ENCODE measurements at regions not wholly inside any gene's neighbourhood (a gene's known extent, or its start where the extent isn't known, plus 50 kb on each side); places are given as distances from the start of the nearest gene placed in this dataset.
"Not testable (repeated sequence)": the region's sequence is repeated elsewhere in the genome, so short reads cannot be mapped to it uniquely, and the experiment has no call there.

DNA sequence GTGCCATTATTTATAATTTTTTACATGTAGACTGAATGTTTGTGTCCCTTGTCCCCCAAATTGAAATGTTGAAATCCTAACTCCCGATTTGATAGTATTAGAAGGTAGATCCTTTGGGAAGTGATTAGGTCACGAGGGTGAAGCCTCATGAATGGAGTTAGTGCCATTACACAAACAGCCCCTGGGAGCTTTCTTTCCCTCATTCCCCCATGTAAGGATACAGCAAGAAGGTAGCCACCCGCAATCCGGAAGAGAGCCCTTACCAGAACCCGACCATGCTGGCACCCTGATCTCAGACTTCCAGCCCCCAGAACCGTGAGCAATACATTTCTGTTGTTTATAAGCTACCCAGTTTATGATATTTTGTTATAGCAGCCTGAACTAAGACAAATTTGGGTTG, 143.2 kb downstream of the NPIPB5 start:
- DNase-seq (ENCODE audit: low spot score): no peak

- DNase-seq (ENCODE audit: low spot score): not testable (repeated sequence)
These were observed 145.9 kb downstream of the NPIPB5 start for GRCh38 chr16:22656573-22656972.

DNA sequence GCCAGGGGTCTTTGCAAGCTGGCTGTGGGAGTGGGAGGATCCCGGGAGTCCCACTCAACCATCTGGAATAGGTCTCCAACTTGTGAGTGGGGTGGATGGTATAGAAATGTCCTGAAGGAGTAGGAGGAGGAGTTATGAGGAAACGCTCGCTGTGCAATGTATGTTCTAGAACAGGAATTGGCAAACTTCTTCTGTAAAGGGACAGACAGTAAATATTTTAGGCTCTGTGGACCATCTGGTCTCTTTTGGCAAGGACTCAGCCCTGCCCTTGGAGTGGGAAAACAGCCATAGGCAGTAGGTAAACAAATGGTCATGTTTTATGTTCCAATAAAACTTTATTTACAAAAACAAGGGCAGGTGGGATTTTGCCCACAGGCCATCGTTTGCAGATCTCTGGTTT, 149.2 kb downstream of the NPIPB5 start:
- no peak for DNase-seq (ENCODE audit: low spot score)

DNA sequence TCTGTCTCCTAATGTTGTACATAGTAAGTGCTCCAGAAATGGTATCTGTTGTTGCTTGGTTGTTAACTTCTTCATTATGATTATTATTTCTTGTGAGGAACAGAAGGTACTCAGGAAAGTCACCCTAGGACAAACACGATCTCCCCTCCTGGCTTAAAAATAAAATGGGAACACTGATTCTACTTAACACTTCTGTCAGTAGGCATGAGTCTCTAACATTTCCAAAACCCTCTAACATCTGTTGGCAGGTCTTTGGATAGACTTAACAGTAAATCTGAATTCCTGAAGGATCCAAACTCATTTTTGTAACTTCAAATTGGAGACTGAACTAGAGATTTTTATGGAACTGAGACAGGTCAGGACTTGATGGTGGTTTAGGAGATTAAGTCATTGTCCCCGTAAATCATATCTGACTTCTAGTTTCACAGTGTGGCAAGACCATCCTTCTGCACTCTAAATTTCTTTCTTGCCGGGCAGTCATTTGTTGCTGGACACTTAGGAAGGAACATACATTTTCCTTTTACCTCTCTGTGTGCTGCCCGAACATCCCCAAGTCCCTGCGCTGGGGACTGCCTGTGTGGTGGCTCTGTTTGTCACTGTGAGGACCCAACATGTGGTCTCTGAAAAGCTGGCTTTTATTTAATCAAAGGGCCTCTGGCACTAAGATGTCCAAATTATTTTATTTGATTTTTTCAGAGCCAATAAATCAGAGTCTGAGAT, 149.9 kb downstream of the NPIPB5 start:
- DNase-seq (ENCODE audit: low spot score): no peak

- DNase-seq (ENCODE audit: low spot score): no peak
These were observed 150.5 kb downstream of the NPIPB5 start for GRCh38 chr16:22661161-22661647.

- not testable (repeated sequence) for DNase-seq (ENCODE audit: low spot score)
These were observed 151.0 kb upstream of the HS3ST2 start for GRCh38 chr16:22662958-22663357.

- DNase-seq (ENCODE audit: low spot score): no peak
These were observed 150.4 kb upstream of the HS3ST2 start for GRCh38 chr16:22663389-22664064.

DNA sequence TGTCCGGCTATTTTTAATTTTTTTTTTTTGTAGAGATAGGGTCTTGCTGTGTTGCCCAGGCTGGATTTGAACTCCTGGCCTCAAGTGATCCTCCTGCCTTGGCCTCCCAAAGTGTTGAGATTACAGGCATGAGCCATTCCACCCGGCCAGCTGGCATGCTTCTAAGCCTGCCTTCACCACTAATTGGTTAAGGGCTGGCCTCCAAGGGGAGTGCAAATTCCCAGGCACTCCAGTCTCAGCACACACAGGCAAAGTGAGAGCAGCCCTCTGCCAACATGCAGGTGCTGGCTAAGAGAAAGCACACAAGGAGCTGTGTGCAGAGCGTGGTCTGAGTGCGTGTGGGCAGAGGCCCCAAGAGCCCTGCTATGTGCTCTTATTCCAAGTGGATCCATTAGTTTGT, 149.8 kb upstream of the HS3ST2 start:
- no peak for DNase-seq (ENCODE audit: low spot score)

DNA sequence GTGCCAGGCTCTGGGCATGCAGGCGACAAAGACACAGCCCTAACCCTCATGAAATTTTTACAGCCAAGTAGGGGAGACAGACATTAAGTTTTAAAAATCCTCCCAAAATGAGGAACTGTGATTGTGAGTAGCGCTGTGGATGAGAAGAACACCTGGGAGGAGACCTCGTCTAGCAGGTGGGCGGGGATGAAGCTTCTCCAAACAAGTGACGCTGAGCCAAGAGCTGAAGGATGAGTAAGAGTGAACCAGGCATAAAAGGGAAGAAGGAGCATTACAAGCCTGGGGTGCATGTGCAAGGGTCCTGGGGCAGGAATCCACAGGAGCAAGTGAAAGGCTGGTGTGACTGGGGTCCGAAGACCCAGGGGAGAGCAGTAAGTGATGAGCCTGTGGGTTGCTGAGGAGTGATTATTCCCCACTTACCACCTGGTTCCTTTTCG, 149.4 kb upstream of the HS3ST2 start:
- DNase-seq (ENCODE audit: low spot score): no peak

- no peak for DNase-seq (ENCODE audit: low spot score)
These were observed 148.7 kb upstream of the HS3ST2 start for GRCh38 chr16:22665048-22665797.

DNA sequence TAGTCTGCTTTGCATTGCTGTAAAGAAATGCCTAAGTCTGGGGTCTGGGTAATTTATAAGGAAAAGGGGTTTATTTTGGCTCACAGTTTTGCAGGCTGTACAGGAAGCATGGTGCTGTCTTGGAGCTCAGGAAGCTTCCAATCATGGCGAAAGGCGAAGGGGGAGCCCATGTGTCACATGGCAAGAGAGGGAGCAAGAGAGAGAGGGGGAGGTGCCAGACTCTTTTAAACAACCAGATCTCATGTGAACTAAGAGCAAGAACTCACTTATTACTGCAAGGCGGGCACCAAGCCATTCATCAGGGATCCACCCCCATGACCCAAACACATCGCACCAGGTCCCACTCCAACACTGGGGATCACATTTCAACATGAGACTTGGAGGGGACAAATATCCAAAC, 148.2 kb upstream of the HS3ST2 start:
- DNase-seq (ENCODE audit: low spot score): no peak

- no peak for DNase-seq (ENCODE audit: low spot score)
These were observed 145.6 kb upstream of the HS3ST2 start for GRCh38 chr16:22668318-22668717.

- DNase-seq (ENCODE audit: low spot score): no peak
These were observed 143.9 kb upstream of the HS3ST2 start for GRCh38 chr16:22670044-22670536.

GRCh38 chr16:22670551-22671041, 143.4 kb upstream of the HS3ST2 start:
- DNase-seq (ENCODE audit: low spot score): no peak

DNA sequence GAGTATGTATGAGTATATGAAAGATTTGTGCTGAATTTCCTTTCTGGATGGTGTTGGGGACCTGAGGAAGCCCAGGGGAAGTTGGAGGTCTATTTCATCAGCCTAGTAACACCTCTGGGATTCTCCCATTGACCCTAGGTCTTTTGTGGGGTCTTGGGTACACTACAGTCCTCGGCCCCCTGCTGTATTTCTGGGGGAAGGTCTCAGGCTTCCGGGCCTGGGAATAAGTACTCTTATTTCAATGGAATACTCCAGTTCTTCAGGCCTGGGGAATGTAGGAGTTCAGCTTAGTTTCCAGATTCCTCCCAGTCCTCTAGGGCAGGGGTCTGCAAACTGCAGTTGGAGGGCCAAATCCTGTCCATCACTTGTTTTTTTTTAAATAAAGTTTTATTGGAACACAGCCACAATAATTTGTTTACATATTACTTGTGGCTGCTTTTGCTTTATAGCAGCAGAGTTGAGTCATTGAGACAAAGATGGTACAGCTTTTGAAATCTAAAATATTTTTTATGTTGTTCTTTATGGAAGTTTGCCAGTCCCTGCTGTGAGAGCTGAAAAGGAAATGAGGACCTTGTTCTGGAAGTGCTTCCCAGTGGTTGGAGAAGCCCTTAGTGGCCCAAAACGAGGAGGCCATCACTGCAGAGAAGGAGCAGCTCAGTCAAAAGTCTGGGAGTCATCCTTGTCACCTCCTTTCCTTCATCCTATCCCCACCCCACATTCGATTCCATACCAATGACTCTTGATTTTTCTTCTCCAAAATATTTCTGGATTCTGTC, 142.5 kb upstream of the HS3ST2 start:
- DNase-seq (ENCODE audit: low spot score): no peak

DNA sequence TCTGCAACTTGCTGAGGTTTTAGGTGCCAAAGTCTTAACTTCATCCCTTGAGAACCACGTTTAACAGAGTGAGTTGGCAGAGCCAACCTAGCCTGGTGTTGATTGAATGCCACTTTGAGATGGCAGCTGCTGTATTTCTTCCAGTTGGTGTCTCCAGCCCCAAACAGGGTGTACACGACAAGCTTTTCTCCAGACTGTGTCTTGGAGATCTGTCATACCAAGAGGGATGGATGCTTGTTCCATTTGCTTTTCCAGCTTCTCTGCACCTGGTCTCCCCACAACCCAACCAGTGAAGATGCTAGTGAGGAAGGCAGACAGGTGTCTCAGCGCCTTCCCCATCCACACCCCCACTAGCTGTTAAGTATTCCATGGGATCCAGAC, 141.1 kb upstream of the HS3ST2 start:
- no peak for DNase-seq (ENCODE audit: low spot score)

DNA sequence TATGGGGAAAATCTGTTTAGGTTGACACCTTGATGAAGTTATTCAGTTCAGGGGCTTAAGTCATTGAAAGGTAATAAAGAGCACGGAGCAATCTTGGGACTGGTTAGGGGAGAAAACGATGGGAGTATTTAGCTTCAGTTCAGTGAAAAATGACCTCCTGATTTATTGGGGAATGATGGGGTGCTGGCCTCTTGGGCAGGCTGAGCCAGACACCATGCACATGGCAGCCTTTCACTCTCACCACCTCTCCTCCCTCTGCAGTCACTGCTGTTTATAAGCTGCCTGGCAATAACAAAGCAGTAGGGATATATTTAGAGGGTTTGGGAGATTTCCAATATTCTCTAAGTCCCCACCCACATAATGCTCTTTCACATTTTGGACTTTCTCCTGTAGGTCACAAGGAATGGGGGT, 140.5 kb upstream of the HS3ST2 start:
- no peak for DNase-seq (ENCODE audit: low spot score)

GRCh38 chr16:22674832-22675191, 139.2 kb upstream of the HS3ST2 start:
- no peak for DNase-seq (ENCODE audit: low spot score)

DNA sequence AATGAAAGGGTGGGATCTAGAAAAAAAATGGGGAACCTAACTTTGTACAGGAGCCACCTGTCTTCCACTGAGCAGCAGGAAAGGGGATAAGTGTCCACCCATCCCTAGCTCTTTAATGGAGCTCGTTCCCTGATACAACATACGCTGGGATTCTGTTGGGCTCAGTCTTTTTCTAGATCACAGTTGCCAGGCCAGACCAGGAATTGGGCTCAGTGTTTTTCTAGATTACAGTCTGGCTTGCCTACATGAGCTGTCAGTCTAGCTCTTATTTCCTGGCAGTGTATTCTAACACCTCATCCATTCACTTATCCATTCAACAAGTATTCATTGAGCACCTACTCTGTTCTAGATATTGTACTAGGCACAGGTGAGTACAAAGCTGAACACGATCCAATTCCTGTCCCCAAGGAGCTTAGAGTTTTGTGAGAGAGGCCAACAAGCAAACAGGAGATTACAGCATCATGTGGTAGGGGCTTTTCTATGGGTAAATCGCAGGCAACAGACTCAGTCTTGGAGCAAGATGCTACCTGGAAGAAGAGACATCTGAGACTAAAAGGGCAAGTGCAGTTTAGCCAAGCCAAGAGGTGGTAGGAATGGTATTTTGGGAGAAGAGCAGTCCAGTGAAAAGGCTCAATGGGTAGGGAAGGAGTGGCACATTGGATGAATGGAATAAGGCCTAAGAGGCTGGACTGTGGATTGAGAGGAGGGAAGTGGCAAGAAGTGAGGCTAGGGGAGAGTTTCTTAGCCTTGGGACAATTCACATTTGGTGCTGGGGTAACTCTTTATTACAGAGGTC, 138.0 kb upstream of the HS3ST2 start:
- DNase-seq (ENCODE audit: low spot score): no peak

DNA sequence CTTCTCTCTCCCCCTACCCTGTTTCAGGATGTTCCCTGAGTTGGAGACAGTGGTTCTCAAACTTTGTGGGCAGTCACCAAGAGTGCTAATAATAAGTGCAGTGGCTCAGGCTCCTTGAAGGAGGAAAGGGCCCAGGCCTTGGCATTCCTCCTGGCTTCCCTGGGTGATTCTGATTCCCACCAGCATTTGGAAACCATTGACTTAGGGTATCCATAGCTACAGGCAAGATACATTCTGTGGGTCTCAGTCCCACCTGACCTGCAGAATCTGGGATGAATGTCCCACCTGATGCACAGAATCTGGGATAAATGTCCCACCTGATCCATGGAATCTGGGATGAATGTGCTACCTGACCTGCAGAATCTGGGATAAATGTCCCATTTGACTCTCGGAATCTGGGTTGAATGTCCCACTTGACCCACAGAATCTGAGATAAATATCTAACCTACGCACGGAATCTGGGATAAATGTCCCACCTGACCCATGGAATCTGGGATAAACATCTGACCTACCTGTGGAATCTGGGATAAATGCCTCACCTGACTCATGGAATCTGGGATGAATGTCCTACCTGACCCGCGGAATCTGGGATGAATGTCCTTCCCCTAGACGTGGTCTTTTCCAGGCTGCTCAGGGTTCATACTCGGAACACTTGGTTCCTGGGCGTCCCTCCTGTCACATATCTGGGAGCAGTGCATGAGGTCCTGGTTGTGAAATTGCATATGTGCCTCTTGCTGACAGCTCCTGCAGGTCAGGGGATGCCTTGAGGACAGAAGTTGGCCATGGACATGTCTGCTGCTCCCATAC, 136.7 kb upstream of the HS3ST2 start:
- DNase-seq (ENCODE audit: low spot score): no peak

All from A172 (cell line).